Inferior parietal cortex (tissue), 1 donor: ENCODE measurements at regions not wholly inside any gene's neighbourhood (a gene's known extent, or its start where the extent isn't known, plus 50 kb on each side); places are given as distances from the start of the nearest gene placed in this dataset.
A peak's percentile ranks its signal among the peaks of the same experiment; 100 is the strongest.
"Not testable (repeated sequence)": the region's sequence is repeated elsewhere in the genome, so short reads cannot be mapped to it uniquely, and the experiment has no call there.

ENCODE experiments used
- DNase-seq: peaks from one replicate; pipeline ENCODE4 v3.0.0-alpha.2; 2016; ENCODE audit errors: extremely low spot score

DNA sequence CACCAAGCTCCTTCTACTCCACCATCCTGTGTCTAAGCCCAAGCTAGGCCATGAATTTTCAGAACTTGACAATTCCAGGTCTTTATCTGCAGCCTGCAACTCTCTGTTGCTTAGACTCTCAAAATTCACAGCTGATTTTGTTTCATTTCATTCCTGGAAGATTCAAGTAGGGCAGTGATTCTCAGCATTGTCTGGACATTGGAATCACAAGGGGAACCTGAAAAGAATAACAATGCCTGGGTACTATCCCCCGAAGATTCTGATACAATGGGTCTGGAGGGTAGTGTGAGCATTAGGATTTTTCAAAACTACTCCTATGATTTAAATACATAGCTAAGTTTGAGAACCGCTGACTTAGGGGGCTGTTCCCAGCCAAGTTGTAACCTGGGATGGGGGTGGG lies 534.7 kb upstream of the IL12A start:
- no peak for DNase-seq

DNA sequence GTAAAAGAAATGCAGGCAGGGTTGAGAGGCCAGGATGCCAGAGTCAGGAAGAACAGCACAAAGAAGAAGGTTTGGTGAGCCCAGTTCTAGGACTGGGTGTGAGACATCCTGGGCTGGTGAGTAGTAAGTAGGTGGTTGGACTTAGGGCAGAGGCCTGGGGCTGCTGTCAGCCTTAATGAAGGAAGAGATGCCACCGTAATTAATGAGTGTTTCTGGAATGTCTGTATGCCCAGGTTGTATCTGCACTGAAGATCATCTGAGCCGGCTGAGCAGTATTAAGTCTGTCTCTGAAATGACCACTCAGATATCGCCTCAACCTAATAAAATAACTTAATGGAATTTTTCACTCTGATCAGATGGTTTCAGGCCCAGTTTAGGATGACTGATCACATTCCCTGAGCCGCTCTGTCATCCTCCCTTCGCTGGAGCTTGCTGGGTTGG lies 532.9 kb upstream of the IL12A start:
- no peak for DNase-seq

DNA sequence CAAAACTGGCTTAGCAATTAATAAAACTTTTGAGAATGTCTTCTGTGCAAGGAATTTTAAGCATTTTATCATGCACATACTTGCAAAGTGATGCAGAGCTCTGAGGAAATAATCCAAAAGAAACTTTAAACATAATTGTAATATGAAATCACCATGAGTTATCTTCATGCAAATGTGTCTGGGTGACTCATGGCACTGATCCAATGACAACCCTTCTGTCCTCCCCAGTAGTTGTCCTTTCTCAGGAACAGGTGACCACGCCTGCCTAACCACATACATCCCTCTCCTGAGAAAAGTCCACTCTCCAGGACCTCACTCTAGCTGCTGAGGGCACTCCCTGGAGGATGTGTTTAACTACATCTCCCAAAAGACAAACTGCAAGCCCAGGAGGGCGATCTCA lies 530.6 kb upstream of the IL12A start:
- DNase-seq, result no peak

DNA sequence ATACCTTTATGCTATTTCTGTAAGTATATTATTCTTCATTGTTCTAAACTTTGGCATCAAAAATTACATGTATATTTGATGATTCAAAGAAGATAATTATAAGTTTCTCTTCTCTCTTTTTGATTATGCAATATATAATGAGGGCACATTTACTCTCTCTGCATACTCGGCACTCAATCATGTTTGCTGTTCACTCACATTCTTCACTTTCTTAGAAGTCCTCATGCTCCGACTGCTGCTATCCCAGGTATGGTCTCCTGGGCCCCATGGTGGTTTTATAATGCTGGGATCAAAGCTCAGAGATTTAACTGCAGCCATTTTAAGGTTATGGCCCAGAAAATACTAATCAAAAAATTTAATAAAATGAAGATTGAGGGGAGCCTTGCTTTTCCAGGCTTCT lies 529.7 kb upstream of the IL12A start:
- DNase-seq, result no peak

DNA sequence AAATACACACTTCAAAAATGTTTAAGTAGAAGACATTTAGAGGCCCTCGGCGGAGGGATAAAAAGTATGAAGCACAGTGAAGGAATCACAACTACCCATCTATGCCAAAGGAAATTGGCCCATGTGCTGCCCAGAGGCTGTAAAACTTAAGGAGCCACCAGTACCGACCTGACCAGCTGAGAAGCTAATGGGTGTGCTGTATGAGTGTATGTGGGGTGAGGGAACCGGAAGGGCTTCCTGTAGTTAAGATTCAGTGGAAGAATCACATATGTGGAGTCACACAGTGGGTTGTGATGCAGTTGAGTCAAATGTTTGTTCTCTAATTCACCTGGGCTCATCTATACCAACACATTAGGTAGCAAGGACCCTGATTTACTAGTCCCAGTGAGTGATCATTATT lies 516.0 kb upstream of the IL12A start:
- no peak for DNase-seq

DNA sequence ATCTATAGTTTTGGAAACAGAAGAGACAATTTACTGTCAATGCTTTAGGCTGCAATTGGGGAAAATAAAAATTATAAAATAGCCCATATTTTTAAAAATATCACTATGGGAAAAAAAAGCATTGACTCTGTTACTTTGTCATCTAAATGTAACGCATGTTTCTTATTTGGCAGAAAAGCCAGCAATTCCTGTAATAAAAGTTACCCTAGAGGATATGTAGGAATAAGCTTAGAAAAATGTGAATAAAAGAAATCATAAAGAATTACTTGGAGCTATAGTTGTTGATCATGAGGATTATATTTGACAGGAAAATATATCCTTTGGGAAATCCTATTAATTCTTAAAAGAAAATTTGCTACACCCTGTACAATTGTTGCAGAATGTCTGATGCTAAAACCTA lies 515.4 kb upstream of the IL12A start:
- no peak for DNase-seq

DNA sequence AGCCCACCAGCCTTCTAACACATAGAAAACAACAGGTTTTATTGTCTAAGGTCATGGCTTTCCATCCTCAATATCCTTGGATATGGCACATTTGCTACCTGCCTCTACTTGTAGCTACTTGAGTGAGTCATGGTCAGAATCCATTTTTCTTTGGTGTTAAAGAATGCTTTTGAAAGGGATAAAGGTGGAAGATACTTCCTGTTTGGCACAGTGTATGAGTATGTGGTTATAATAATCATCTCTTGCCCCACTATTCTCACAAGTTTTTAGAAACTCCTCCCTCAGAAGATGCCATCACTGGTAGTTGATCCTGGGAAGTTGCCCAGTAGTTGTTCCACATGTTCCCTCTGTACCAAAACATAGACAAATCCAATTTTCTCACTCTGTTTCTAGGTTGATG lies 508.6 kb upstream of the IL12A start:
- DNase-seq, result no peak

DNA sequence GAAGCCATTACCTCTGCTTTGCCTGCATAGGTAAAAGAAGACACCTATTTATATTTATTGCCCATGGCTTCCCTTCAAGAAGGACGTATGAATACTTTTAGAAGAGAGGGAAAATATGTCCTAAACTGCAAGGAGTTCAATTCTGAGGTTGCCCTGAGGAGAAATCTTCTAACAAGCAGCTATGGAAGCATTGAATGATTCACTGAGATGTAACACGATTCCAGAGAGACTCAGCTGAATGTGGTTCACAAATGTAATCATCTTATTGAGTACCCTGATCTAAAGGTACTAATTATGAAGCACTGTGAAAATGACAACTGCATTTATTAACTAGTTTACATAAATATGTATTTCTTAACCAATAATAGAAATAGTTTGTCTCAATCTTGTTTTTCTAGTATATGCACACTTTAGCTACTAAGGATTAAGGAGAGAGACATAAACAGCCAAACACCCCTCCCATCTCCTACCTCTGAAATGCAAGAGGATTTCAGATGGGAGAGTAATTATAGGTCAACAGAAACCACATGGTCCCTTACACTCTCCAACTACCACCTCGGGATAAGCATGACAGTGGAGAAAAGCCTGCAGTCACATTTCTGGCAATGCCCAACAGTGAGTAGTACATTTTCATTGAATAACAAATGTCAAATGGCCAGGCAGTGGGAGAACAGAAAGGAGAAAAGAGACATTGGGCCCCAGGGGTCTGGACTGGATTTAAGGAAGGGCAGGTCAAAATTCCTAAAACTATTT lies 506.2 kb upstream of the IL12A start:
- DNase-seq, result no peak

DNA sequence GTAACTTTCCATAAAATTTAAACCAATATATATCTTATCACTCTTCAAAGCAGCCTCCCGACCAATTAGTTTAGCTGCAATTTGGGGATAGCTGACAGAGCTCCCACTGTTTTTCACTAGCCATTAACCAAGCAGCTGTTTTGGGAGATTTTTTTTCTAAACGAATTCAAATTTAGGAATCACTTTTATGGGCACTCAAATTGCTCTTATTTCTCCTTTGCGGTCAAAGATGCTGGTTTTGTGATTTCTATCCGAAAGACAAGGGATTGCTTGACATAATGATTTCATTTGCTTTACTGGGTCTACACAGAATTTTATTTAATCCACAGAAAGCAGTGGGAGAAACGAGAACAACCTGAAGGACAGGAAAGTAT lies 505.7 kb upstream of the IL12A start:
- no peak for DNase-seq

DNA sequence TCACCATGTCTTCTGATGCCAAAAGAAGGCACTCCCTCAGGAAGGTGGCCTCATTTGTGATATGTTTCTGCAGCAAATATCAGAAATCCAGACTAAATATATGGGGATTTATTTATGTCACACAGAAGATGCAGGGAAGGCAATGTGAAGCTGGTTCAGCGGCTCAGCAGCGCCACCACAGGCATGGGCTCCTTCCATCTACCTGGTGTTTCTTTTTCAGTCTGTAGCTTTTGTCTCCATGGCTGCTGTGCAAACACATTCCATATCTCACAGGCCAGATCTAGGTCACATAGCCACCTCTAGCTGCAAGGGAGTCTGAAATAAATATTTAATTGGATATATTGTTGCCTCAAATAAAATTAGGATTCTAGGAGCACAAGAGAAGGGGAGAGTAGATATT lies 502.1 kb upstream of the IL12A start:
- no peak for DNase-seq

DNA sequence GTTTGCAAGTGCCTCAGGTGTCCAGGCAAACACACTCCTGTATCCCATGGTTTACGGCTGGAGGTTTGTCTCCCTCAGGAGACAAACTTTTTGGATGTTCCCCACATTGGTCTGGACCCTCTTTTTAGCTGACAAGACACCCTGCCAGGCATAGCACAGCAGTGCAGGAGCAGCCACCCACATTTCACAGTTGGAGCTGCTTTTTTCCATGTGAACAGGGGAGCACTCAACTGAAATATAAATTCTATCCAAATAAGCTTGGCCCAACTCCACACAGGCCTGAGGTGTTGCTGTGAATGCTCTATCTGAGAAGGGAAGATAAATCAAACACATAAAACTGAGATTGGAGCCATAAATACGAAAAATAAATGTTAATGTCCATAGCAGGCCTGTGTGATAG lies 501.3 kb upstream of the IL12A start:
- DNase-seq, result no peak

DNA sequence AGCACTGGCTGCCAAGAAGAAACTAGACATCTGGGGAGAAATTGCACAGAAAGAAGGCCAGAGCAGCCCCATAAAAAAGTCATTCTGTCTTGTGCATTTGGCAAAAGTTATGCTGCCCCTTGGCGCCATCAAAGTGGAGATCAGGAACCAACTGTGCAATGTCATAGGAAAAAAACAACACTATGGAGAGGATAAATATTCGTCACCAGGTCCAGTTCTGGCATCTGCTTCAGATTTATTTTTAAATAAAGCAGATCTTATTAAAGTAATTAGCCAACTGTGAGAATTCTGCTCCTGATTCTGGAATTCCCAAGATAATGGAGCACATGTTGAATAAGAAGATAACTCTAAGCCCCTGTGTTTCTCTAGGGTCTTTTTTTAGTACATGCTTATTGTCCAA lies 500.0 kb upstream of the IL12A start:
- no peak for DNase-seq

DNA sequence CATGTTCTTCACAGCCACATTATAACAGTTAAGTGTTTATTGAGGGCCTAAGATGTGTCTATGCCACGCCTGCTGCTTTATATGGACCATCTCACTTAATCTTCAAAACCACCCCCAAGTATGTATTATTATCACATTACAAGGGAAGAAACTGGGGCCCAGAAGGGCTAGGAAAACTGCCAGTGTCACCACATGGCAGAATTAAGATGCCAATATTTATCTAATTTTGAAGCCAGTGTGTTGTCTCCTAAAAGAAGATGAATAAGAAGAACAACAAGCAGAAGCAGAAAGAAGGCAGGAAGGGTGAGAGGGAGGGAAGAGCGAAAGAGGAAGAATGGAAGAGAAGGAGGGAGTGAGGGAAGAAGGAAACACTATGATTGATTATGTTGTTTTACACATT lies 491.3 kb upstream of the IL12A start:
- DNase-seq, result no peak

DNA sequence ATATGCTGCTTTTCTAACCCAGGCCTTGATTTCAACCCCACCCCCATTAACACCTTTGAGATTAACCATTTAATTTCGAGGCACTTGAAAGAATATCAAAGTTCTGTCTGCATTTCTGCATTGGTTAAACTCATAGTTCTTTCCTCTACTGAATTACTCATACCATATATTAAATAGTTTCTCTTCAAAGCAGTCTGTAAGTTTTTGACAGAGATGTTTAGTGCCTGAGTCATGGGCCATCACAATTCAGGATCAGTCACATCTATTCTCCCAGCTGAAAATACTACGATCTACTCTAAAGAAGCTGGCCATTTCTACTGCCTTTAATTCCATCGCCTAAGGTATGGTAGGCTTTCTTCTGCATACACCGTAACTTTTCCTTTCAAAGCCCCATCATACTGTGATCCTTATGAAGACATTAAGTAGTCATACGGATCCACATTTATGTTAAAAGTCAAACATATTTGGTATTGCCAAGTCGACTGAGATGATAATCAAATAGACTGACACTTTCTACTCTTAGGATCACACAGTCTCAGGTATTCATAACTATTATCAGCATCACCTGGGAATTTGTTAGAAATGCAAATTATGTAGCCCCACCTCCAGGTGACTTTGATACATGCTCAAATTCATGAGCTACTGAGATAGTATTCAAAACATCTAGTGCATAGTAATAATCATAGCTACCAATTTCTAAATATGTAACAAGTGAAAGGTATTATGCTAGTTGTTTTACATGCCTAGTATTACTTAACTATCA lies 489.4 kb upstream of the IL12A start:
- DNase-seq, result no peak

DNA sequence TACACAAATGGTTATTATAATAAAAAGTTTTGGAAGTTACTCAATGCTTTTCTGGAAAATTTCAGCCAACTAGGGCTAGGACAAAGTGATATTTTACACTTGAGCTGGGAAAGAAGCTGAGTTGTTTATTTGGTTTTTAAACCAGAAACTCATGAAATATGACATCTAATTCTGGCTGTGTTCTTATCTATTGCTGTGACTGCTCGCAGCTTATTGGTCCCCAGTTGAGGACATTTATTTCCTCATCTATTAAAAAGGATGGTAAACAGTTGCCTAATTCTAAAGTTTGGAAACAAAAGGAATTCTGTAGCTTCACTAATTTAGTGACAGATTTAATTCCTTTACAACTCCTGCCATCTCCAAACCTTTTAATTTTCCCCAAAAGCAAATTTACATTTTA lies 487.6 kb upstream of the IL12A start:
- DNase-seq, result no peak

DNA sequence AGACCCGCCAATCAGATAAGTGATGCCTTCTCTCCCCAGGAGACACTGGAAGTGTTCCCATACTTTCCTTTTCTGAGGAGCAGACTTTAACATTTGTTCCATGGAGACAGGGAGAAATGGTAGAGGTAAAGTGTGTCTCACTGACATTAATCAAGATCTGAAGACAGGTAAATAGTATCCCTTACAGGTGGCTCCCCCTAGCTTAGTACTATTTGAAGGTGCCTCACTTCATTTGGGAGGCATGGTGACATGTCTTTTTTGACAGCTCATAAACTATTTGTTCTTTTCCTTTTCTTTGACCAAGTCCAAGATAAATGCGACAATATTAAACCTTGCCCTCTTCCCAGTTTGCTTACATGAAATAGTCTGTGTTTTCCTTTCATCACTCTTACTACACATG lies 485.6 kb upstream of the IL12A start:
- DNase-seq, result no peak

DNA sequence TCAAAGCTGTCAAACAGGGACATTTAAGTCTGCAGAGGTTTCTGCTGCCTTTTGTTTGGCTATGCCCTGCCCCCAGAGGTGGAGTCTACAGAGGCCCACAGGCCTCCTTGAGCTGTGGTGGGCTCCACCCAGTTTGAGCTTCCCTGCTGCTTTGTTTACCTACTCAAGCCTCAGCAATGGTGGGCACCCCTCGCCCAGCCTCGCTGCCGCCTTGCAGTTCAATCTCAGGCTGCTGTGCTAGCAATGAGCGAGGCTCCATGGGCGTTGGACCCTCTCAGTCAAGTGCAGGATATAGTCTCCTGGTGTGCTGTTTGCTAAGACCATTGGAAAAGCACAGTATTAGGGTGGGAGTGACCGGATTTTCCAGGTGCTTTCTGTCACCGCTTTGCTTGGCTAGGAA lies 477.6 kb upstream of the IL12A start:
- DNase-seq, result not testable (repeated sequence)

DNA sequence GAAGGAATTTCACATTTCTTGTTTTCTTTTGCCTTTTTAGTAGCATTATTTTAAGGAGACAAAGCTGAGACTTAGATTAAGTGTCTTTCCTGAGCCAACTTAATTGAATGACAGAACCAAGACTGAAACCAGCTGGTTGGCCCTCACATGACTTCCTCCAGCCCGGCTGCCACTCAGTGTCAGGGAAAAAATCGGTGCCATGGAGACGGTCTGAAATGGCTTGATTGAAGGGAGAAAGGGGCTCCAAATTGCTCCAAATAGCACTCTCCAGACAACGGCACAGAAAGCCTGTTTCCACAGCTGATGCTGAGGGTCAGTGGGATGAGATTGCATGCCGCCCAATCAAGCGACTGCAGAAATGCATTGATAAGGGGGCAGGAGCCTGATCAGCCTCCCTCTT lies 475.2 kb upstream of the IL12A start:
- DNase-seq, result no peak

DNA sequence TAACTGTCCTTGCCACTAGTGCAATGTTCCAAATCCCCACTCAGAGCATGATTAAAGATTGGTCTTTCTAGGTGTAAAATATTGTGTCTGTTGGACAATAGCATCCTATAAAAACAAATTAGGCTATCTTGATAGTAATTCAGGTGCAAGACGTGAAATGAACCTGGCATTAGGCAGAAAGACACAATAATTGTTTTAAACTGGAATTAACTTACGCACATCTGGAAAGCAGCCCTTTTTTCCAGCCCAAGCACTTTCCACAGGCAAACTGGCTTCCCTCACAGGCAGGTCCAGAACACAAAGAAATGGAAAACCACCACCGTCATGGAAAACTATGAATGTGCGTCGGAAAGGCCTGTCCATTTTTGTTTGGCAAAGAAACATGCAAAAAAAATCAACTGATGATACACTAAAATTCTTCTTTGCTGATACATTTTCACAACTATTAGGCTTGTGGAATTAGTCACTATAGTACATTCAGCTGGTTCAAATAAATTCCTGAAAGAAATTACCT lies 474.7 kb upstream of the IL12A start:
- DNase-seq, result no peak

DNA sequence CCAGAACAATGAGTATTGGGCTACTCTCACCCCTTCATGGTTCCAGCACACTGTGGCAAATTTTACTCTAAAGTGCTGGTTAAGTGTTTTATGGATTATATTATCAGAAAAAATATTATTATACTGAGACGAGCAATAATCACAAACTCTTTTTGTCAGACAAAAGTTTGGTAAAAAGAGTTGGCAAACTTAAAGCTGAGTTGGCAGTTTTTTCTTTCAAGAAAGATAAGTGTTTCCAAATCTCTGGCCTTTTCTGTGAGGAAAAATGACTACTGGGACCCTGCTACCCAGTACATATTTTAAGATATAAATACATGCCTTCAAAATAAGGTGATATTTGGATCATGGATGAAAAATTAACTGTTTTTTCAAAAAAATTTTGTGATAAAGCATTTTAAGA lies 471.5 kb upstream of the IL12A start:
- DNase-seq, result no peak

DNA sequence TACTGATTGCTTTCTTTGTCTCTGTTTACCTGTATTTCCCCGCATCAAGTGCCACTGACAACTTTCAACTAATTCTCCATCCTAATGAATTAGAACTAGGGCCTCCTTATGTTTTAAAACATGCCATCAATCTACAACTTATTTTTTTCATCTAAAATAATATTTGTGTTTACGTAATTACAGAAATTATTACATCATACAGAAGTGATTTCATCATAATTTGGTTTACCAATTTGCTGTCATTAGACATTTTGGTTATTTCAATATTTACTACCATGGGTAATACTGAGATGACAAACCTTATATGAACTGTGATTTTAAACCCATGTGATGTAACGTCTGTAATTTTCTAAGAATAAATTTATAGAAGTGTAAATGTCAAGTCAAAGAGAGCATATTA lies 468.0 kb upstream of the IL12A start:
- no peak for DNase-seq

DNA sequence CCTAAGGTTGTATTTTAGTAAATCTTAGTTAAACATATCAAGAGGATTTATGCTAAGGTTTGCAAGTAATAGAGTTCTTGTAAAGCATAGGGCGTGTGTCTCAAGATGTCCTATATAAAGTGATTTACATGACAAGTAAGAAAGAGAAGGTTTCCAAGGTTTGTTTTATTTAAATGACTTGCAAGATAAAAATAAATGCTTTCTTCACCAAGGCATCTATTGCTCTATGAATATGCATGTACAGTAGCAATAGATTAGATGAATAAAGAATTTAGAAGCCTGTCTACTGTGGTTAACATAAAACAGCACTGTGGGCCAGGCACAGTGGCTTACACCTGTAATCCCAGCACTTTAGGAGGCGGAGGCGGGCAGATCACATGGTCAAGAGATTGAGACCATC lies 466.4 kb upstream of the IL12A start:
- DNase-seq, result no peak

DNA sequence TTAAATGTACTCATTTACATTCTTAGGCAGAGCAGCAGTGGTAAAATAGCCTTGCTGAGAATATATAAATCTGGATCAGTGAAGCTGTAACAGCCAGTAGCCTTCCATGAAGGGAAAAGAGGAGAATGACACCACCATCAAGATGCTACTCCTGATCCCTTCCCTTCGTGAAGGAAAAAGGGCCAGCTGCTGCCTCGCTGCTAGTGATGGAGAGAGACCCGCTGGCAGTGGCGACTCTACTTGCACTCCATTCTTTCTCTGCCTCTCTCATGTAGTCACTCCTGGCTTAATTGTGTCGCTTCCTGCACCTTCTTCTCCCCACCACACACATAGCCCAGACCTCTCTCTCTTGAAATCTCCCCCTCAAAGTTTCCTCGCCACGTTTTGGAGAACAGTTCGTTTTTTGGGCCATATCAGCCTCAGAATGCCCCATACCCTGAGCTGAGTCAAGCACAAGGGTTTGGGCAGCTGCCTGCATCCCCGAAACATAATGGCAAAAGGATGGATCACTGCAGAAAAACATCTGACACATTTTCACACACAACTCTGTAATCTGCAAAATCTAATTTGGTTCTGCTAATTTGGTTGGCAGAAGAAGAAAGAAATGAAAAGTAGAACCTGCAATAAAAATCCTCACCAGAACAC lies 460.3 kb upstream of the IL12A start:
- peak; percentile 29 for DNase-seq
